Liver (tissue), 8 donors: ENCODE measurements at regions not wholly inside any gene's neighbourhood (a gene's known extent, or its start where the extent isn't known, plus 50 kb on each side); places are given as distances from the start of the nearest gene placed in this dataset.

Experiments used
- DNase-seq: peaks from one replicate; pipeline ENCODE4 v3.0.0-alpha.2; 2017; ENCODE audit warnings: low spot score
- H3K27ac ChIP-seq, 2 donors: one replicate each; pipeline ENCODE4 v1.7.0; 2013; ENCODE audit warnings: inconsistent platforms in 2 of 2, low read length in 2 of 2, control low read depth in 1 of 2, low read depth in 1 of 2, mild to moderate bottlenecking in 1 of 2
- H3K27me3 ChIP-seq, 4 donors: one replicate each; pipeline versions ENCODE4 v1.6.1 to v1.7.0; 2013; ENCODE audit warnings: low read length in 3 of 4, inconsistent platforms in 1 of 4, mild to moderate bottlenecking in 1 of 4, moderate library complexity in 1 of 4; ENCODE audit not compliant: control insufficient read depth in 4 of 4, insufficient read depth in 4 of 4
- H3K36me3 ChIP-seq, 4 donors: one replicate each; pipeline versions ENCODE4 v1.6.1 to v1.7.0; 2013; ENCODE audit warnings: low read length in 3 of 4, mild to moderate bottlenecking in 3 of 4, low read depth in 1 of 4, moderate library complexity in 1 of 4; ENCODE audit not compliant: control insufficient read depth in 4 of 4, insufficient read depth in 3 of 4
- H3K4me1 ChIP-seq, 4 donors: one replicate each; pipeline versions ENCODE4 v1.6.1 to v1.7.0; 2013; ENCODE audit warnings: low read length in 3 of 4, mild to moderate bottlenecking in 3 of 4, moderate library complexity in 1 of 4; ENCODE audit not compliant: control insufficient read depth in 4 of 4, insufficient read depth in 4 of 4
- H3K4me3 ChIP-seq, 3 donors: one replicate each; pipeline versions ENCODE4 v1.6.1 to v1.7.0; 2013; ENCODE audit warnings: low read length in 3 of 3, control low read depth in 1 of 3, low read depth in 1 of 3, mild to moderate bottlenecking in 1 of 3
- H3K9ac ChIP-seq, 2 donors: one replicate each; pipeline ENCODE4 v1.7.0; 2013; ENCODE audit warnings: low read length in 2 of 2, mild to moderate bottlenecking in 2 of 2, moderate library complexity in 2 of 2, control low read depth in 1 of 2, low read depth in 1 of 2
- H3K9me3 ChIP-seq, 4 donors: one replicate each; pipeline versions ENCODE4 v1.6.1 to v1.7.0; 2013; ENCODE audit warnings: low read length in 3 of 4; ENCODE audit not compliant: control insufficient read depth in 4 of 4
- ATF3 ChIP-seq: IDR thresholded peaks from 2 replicates; pipeline ENCODE4 v1.6.1; 2016; ENCODE audit warnings: antibody characterized with exemption
- CTCF ChIP-seq: fragments of 150-350 bp; IDR thresholded peaks from 2 replicates; pipeline ENCODE4 v1.5.1; 2017; ENCODE audit warnings: improper control_type of control experiment, low read depth, low read length; ENCODE audit not compliant: missing input control
- EGR1 ChIP-seq, 2 donors: IDR thresholded peaks; 2 replicates each; pipeline ENCODE4 v1.6.1; 2016 to 2018; ENCODE audit warnings: antibody characterized with exemption in 2 of 2, low read depth in 2 of 2
- FOXA1 ChIP-seq: IDR thresholded peaks from 2 replicates; pipeline ENCODE4 v1.6.1; 2016; ENCODE audit warnings: antibody characterized with exemption
- FOXA2 ChIP-seq: IDR thresholded peaks from 2 replicates; pipeline ENCODE4 v1.6.1; 2016; ENCODE audit warnings: antibody characterized with exemption
- GABPA ChIP-seq, 2 donors: IDR thresholded peaks in 1 of 2; conservative IDR thresholded peaks in 1 of 2; 2 replicates each; pipeline ENCODE4 v1.6.1; 2016; ENCODE audit warnings: antibody characterized with exemption in 2 of 2, mild to moderate bottlenecking in 1 of 2, moderate library complexity in 1 of 2
- HNF4A ChIP-seq, 2 donors: conservative IDR thresholded peaks; 2 replicates each; pipeline ENCODE4 v1.6.1; 2016; ENCODE audit warnings: antibody characterized with exemption in 2 of 2, mild to moderate bottlenecking in 2 of 2
- HNF4G ChIP-seq: IDR thresholded peaks from 2 replicates; pipeline ENCODE4 v1.6.1; 2016; ENCODE audit warnings: antibody characterized with exemption
- JUND ChIP-seq, 2 donors: IDR thresholded peaks; 2 replicates each; pipeline ENCODE4 v1.6.1; 2016; ENCODE audit warnings: antibody characterized with exemption in 2 of 2
- MAX ChIP-seq: IDR thresholded peaks from 2 replicates; pipeline ENCODE4 v1.6.1; 2016; ENCODE audit warnings: antibody characterized with exemption
- NR2F2 ChIP-seq: IDR thresholded peaks from 2 replicates; pipeline ENCODE4 v1.6.1; 2016; ENCODE audit warnings: antibody characterized with exemption
- RAD21 ChIP-seq, 2 donors: IDR thresholded peaks; 2 replicates each; pipeline ENCODE4 v1.6.1; 2016; ENCODE audit warnings: antibody characterized with exemption in 2 of 2, mild to moderate bottlenecking in 2 of 2
- REST ChIP-seq: IDR thresholded peaks from 2 replicates; pipeline ENCODE4 v1.6.1; 2016; ENCODE audit warnings: antibody characterized with exemption, mild to moderate bottlenecking
- RXRA ChIP-seq, 2 donors: IDR thresholded peaks; 2 replicates each; pipeline ENCODE4 v1.6.1; 2017 to 2018; ENCODE audit warnings: antibody characterized with exemption in 2 of 2, mild to moderate bottlenecking in 1 of 2
- SP1 ChIP-seq: IDR thresholded peaks from 2 replicates; pipeline ENCODE4 v1.6.1; 2018; ENCODE audit warnings: antibody characterized with exemption, mild to moderate bottlenecking
- TAF1 ChIP-seq: conservative IDR thresholded peaks from 2 replicates; pipeline ENCODE4 v1.6.1; 2016; ENCODE audit warnings: antibody characterized with exemption, mild to moderate bottlenecking
- YY1 ChIP-seq: IDR thresholded peaks from 2 replicates; pipeline ENCODE4 v1.6.1; 2016; ENCODE audit warnings: antibody characterized with exemption, mild to moderate bottlenecking
- ZBTB33 ChIP-seq: IDR thresholded peaks from 2 replicates; pipeline ENCODE4 v1.6.1; 2016; ENCODE audit warnings: antibody characterized with exemption
- WGBS: extraction: QIAGEN DNeasy Blood & Tissue Kit; methylation state at CpG from one replicate; pipeline ENCODE4 v1.1.7; 2013; 5-methylcytosine and 5-hydroxymethylcytosine counted together
- donor health status: healthy.
- donor health status: healthy.
- donor health status: healthy.
- donor health status: healthy.
- donor health status: healthy.

- 91% methylated on average over 4 of the region's 4 CpGs for WGBS
- H3K27me3 ChIP-seq, result no peaks in the 10 kb centered on the region
- H3K9ac ChIP-seq, result no peak overlapping the region
- no peak for DNase-seq
- no peak for TF ChIP-seq FOXA2
- TF ChIP-seq GABPA (IDR thresholded peaks at IDR 0.05 in 1 of 2, conservative IDR thresholded peaks at IDR 0.05 in 1 of 2), result no peak
- TF ChIP-seq ZBTB33, result no peak
- TF ChIP-seq YY1, result no peak
- TF ChIP-seq SP1, result no peak
- no peak for TF ChIP-seq HNF4A (conservative IDR thresholded peaks at IDR 0.05)
- TF ChIP-seq RAD21 (IDR thresholded peaks at IDR 0.05), result no peak
- TF ChIP-seq ATF3, result no peak
- no peak for TF ChIP-seq REST
- no peak for TF ChIP-seq HNF4G
- TF ChIP-seq JUND (IDR thresholded peaks at IDR 0.05), result no peak
- TF ChIP-seq FOXA1, result no peak
- no peak for TF ChIP-seq TAF1
- no peak for TF ChIP-seq MAX
- TF ChIP-seq RXRA (IDR thresholded peaks at IDR 0.05), result no peak
- no peak for TF ChIP-seq CTCF
- no peak for TF ChIP-seq EGR1 (IDR thresholded peaks at IDR 0.05; ENCODE audit: low read depth in 2 of 2)
- no peak for TF ChIP-seq NR2F2
- H3K27ac ChIP-seq, result no peak overlapping the region
- no peaks in the 10 kb centered on the region for H3K36me3 ChIP-seq
- H3K4me3 ChIP-seq, result no peak overlapping the region
- H3K4me1 ChIP-seq, result no peaks in the 10 kb centered on the region
- no peaks in the 10 kb centered on the region for H3K9me3 ChIP-seq
These were observed 445.3 kb upstream of the CITED2 start for GRCh38 chr6:139819776-139820175.

GRCh38 chr6:139812939-139813338 lies 438.5 kb upstream of the CITED2 start:
- no peak for TF ChIP-seq ZBTB33
- TF ChIP-seq ATF3, result no peak
- no peak for TF ChIP-seq NR2F2
- TF ChIP-seq EGR1 (IDR thresholded peaks at IDR 0.05; ENCODE audit: low read depth in 2 of 2), result no peak
- no peak for TF ChIP-seq FOXA1
- no peak for TF ChIP-seq TAF1
- no peak for TF ChIP-seq CTCF
- TF ChIP-seq MAX, result no peak
- no peak for TF ChIP-seq JUND (IDR thresholded peaks at IDR 0.05)
- TF ChIP-seq RAD21 (IDR thresholded peaks at IDR 0.05), result no peak
- Histone ChIP-seq H3K27ac (no peak overlapping the region), H3K27me3 (no peaks in the 10 kb centered on the region), H3K9ac (no peak overlapping the region), H3K9me3 (no peaks in the 10 kb centered on the region), H3K36me3 (no peaks in the 10 kb centered on the region), H3K4me3 (no peak overlapping the region), H3K4me1 (no peaks in the 10 kb centered on the region)
- 94% methylated on average over 3 of the region's 3 CpGs for WGBS
- DNase-seq, result no peak
